Effector CD8-positive, alpha-beta T cell (primary cell): ENCODE measurements at regions not wholly inside any gene's neighbourhood (a gene's known extent, or its start where the extent isn't known, plus 50 kb on each side); places are given as distances from the start of the nearest gene placed in this dataset.
"Not testable (repeated sequence)": the region's sequence is repeated elsewhere in the genome, so short reads cannot be mapped to it uniquely, and the experiment has no call there.

Experiments used
- DNase-seq: peaks from one replicate; lab custom pipeline; 2025; lab: John Stamatoyannopoulos, UW

DNA sequence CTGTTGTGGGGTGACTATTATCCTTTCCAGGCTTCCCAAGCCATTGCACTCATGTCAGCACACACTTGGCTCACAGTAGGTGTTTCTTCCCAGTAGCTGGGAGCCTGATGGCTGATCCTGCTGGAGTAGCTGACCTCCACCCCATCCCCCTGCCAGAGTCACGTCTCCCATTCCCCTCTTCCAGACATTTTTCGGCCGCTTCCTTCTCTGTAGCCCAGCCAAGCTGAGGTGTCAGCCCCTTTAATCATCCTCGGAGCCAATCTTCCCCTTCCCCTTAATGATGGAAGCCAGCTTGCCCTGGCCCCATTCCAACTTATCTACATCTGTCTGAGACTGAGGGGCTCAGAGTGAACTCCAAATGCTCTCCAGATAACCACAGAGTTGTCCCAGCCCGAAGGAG, 550.7 kb downstream of the MN1 start:
- no peak for DNase-seq

GRCh38 chr22:27251563-27251962, 550.0 kb downstream of the MN1 start:
- no peak for DNase-seq

- DNase-seq = no peak
These were observed 549.1 kb downstream of the MN1 start for GRCh38 chr22:27252282-27253049.

DNA sequence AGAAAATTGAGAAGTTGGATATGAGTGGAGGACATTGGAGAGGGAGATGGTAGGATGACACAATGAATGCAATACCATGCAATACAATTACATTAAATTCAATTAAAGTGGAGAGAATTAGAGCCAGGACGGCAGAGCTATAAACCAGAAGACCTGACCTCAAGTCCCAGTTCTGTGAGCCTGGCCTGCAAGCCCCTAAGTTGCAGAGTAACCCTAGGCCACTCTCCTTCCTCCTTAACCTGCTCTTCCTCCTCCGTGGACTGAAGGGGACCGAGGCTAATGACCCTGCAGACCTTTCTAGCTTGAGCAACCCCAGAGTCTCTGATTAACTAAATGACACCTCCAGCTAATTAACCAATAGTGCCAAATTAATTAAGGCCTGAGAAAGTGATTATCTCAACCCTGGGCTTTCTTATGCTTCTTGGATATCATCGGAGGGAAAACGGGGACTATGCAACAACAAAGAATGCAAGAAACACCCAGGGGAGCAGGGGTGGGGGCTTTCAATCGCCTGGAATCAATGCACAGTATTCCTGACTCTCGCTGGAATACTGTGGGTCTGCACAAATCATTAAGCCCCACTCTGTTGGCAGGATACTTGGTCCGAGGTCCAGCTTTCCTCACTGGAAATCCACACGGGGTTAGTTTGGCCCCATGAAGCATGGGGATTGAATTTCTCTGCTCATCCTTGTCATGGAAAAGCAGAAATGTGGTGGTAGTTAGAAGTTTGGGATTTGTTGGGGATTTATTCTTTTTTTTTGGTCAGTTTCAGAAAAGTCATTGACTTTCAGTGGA, 548.3 kb downstream of the MN1 start:
- DNase-seq = no peak

DNA sequence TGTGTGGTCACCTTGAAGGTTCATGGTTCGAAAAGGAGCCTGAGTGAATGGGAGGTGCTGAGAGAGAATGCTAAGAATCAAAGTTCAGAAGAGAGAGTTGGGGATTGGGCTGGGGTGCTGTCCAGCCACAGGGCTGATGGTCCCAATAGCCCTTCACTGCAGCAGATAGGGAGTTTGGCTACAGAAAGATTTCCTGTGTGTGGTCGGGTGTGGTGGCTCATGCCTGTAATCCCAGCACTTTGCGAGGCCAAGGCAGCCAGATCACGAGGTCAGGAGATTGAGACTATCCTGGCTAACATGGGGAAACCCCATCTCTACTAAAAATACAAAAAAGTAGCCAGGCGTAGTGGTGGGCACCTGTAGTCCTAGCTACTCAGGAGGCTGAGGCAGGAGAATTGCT, 547.5 kb downstream of the MN1 start:
- DNase-seq = not testable (repeated sequence)

- DNase-seq = no peak
These were observed 546.0 kb downstream of the MN1 start for GRCh38 chr22:27255580-27255979.

DNA sequence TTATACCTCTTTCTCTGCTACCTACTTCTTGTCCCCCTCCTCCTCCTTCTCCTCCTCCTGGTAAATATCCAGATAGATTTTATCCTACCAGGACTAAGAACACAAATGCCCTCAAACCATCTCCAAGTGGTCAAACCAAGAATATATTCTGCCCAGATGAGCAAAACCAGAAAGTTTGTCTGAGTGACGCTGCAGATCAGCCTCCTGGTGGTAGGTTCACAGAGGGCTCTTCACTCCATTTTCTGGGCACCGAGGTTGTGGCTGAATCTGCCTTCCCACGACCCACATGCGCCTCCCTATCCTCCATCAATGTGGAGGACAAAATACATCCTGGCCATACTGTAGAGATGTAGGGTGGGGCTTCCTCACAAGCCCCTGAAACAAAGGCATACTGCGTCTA, 543.6 kb downstream of the MN1 start:
- DNase-seq = no peak

DNA sequence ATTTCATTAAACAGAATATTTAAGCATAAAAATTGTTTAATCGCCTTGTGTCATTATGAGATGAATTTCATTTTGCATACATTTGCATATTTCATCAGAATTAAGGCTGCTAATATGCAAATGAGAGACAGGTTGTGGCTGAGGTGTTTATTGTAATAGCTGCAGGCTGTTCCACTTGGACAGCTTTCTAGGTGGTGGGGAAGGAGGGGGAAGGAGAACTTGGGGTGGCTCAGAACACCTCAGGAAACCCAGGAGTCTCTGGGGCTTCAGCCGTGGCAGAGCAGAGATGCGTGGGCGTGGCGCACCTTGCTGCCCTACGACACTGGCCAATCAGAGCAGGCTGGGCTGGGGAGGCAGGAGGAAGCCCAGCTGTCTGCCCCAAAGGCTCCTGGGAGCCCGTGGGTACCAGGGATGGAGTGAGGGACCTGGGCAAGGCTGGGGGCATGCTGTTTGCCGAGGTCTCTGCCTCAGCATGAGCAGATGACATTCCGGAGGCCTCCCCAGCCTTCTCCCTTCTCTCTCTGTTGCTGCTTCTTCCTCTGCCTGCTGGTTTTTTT, 542.9 kb downstream of the MN1 start:
- DNase-seq = no peak

DNA sequence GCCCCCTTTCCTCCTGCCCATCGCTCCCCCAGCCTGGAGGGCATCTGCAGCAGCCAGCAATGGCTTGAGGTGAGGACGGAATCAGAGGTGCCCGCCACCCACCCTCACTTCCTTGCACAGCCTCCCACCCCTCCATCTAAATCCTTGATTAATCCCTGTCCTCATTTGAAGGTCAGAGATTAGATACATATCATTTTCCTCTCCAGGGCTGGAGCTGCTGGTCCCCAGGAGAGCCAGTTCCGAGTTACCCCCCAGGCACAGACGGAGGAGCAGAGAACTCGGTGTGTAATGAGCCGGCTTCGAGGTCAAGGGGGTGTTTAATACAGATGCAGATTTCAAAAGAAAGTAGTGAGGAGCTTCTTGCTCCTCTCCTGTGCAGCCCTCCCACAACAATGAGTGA, 542.1 kb downstream of the MN1 start:
- DNase-seq = no peak

DNA sequence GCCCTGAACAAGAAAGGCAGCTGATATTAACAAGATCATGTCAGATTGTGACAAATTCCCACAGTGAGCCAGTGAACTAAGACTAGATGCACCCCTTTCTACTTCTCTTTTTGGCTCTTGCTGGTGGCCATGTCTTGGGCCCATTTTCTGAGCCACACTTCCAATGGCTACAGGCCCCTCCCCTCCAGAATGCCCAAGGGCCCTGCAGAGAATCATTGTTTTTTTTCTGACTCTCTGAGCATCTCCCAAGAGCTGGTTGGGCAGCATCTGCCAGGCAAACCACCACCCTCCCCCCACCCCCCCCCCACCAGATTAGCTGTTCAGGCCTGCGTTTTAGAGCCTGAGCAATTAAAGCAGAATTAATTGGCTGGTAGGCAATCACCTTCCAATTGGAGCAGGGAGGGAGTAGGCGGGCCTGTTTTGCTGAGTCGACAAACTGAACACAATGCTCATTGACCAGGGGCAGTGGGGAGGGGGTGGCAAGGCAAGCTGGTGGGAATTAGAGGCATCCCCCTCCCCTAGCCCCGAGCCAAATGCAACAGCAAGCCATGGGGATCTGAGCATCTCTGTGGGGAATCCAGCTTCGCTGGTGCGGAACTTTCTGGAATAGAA, 541.4 kb downstream of the MN1 start:
- no peak for DNase-seq

DNA sequence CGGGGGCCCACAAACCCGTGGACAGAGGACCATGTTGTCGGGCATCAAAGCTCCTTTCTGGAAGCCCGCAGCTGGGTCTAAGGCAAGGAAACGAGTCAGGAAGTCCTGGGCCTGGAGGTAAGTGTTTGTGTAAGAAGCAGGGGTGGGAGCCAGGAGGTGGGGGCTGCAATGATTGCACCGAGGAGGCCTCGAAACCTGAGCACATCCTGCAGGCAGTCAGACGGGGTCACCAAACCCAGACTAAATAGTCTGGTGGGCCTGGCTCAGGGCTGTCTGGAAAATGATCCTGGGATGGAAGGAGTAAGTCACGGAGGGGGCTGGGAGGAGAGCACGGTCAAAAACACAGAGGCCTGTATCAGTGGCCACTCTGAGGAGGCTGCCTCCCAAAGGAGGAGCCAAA, 539.2 kb downstream of the MN1 start:
- no peak for DNase-seq

GRCh38 chr22:27264184-27264583, 537.4 kb downstream of the MN1 start:
- DNase-seq = no peak

GRCh38 chr22:27267145-27267544, 534.4 kb downstream of the MN1 start:
- no peak for DNase-seq

DNA sequence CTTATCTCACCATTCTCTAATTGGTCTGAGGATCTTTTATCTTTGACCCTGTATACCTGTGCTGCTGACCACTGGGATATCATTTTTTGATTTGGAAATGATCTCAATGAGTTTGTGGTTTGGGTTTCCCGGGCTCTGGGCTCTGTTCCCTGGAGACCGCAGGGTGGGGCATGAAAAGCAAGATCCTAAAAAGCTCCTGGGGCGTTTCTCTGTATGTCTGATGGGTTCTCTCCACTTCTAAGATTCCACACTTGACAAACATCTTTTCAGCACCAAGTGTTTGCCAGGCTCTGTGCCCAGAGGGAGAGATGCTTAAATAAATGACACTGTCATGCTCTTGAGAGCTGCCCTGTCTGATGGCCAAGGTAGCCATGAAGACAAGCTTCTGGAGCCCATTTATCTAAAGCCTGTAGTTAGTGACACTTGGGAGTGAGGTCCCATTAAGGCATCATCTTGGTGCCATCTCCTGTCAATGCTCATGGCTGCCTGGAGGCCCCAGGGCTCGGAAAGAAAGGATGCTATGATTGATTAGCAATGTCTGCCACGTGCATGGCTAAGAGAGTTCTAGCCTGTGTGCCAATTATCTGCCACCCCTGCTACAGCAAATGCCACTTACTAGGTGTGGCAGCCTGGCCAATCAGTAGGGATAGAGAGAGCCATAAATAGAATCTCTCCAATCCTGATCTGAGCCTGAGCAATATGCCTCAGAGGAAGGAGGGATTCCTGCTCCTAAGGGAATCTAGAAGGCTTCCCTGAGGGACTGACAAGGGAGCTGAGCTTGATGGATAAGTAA, 531.6 kb downstream of the MN1 start:
- DNase-seq = no peak

DNA sequence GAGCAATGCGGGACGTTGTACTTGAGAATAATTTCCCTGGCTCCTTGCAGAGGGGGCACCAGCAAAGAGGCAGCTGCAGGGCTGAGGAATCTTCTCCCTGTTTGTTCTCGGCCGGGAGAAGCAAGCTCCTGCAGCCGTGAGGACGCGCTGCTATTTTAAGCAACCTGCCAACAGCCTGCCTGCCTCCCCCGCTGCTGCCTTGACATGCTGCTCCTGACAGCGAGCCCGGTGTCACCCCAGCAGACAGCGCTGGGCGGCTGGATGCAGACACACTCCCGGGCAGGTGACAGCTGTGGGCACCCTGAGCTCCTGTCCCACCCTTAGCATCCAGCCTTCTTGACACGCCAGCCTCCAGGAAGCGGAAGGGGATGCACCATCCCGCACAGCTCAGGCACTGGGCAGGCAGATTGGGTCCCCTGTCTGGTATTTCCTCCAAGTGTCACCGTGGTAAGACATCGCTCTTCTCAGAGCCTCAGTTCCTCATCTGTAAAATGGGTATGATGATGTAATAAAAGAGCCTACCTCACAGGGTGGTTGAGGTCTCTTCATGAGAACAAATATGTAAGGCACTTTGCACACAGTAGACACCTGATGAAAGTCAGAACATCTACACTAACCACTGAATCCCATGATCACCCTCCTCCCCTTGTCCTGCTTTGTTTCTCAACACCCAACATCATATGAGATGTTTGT, 530.6 kb downstream of the MN1 start:
- no peak for DNase-seq

GRCh38 chr22:27273436-27273835, 528.1 kb downstream of the MN1 start:
- DNase-seq = no peak

DNA sequence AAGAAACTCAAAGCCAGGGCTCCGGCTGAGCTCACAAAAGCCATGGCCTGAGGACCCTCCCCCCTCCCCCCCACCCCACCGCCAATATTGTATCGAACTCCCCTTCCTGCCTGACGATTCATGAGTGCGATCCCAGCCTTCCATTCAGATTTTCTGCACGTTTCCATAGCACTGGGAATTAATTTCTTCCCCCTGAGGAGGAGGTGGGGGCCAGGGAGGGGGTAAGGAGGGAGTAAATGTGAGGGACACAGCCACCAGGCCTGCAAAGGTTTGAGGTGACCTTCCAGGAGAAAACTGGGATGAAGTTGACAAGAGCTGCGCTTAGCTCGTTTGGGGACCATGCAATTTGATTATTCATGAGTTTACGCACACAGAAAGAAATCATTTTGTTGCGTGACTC, 527.7 kb downstream of the MN1 start:
- DNase-seq = no peak

DNA sequence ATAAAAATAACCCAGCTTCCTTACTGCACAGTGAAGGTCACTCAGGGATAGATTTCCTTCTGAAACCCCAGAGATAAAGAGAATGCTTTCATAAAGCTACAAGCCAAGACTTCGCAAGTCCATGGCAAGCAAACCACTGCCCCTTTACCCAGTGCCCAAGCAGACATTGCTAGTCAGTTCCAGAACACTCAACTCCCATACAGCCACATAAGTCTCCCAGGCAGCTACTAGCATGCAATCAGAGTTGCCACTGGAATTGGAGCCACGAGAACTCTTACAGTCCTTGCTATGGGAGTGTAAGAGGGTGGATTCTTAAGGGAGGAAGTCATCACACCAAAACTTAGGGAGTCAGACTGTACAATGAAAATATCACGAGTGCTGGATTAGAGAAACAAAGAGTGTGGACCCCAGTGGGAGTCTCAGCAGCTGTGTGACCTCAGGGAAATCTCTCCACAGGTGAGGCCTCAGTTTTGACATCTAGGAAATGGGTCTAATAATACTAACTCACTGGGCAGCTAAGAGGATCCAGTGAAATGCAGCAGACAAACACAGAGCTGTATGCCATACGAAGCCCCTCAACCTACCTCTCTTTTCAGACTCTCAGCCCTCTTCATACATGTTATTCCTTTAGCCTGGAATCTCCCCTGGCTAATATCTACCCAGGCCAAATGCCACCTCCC, 526.6 kb downstream of the MN1 start:
- no peak for DNase-seq

- DNase-seq = no peak
These were observed 522.6 kb downstream of the MN1 start for GRCh38 chr22:27278946-27279345.

- DNase-seq = no peak
These were observed 518.3 kb downstream of the MN1 start for GRCh38 chr22:27283240-27283639.

GRCh38 chr22:27283714-27284113, 517.8 kb downstream of the MN1 start:
- no peak for DNase-seq
